Heart left ventricle (tissue), 16 donors: ENCODE measurements at regions not wholly inside any gene's neighbourhood (a gene's known extent, or its start where the extent isn't known, plus 50 kb on each side); places are given as distances from the start of the nearest gene placed in this dataset.

Experiments used
- ATAC-seq, 4 donors: fragments of 200-7000 bp; cut with Tn5 transposase; one replicate each; pipeline ENCODE4 v1.9.1; 2020 to 2022; ENCODE audit warnings: moderate library complexity in 4 of 4, mild to moderate bottlenecking in 3 of 4, moderate number of reproducible peaks in 1 of 4
- DNase-seq, 5 donors: peaks; one replicate each; pipeline ENCODE4 v3.0.0-alpha.2; 2020
- H3K27ac ChIP-seq, 12 donors: fragments of 200-600 bp; sonication (generic) in 4 of 12; one replicate each; pipeline versions ENCODE4 v1.5.0 to v1.8.0; 2016 to 2022; ENCODE audit warnings: mild to moderate bottlenecking in 2 of 12
- H3K27me3 ChIP-seq, 9 donors: fragments of 200-600 bp; sonication (generic) in 2 of 9; one replicate each; pipeline versions ENCODE4 v1.5.1 to v1.8.0; 2016 to 2022; ENCODE audit warnings: mild to moderate bottlenecking in 3 of 9
- H3K36me3 ChIP-seq, 9 donors: fragments of 200-600 bp; sonication (generic) in 2 of 9; one replicate each; pipeline versions ENCODE4 v1.5.0 to v1.8.0; 2018 to 2022; ENCODE audit warnings: mild to moderate bottlenecking in 2 of 9
- H3K4me1 ChIP-seq, 12 donors: fragments of 200-600 bp; sonication (generic) in 4 of 12; one replicate each; pipeline versions ENCODE4 v1.5.0 to v1.8.0; 2016 to 2022; ENCODE audit warnings: mild to moderate bottlenecking in 3 of 12
- H3K4me3 ChIP-seq, 12 donors: fragments of 200-600 bp; sonication (generic) in 4 of 12; one replicate each; pipeline versions ENCODE4 v1.5.0 to v1.8.0; 2017 to 2022; ENCODE audit warnings: mild to moderate bottlenecking in 9 of 12, moderate library complexity in 4 of 12
- H3K9me3 ChIP-seq, 12 donors: fragments of 200-600 bp; sonication (generic) in 4 of 12; one replicate each; pipeline versions ENCODE4 v1.5.0 to v1.8.0; 2016 to 2022; ENCODE audit warnings: mild to moderate bottlenecking in 1 of 12
- POLR2A ChIP-seq, 2 donors: fragments of 450-650 bp; IDR thresholded peaks; one replicate each; pipeline ENCODE4 v1.6.1; 2017; ENCODE audit warnings: antibody characterized with exemption in 2 of 2, mild to moderate bottlenecking in 2 of 2, moderate library complexity in 2 of 2
- WGBS, 4 donors: extraction: QIAGEN DNeasy Blood & Tissue Kit in 2 of 4; methylation state at CpG; one replicate each; pipeline versions ENCODE4 v1.1.5 to v1.1.7; 2013 to 2018; 5-methylcytosine and 5-hydroxymethylcytosine counted together
- intact Hi-C, 10 donors: fragments of 100-400 bp; cut with DNase I; formaldehyde crosslinking; loops; one replicate each; pipeline versions ENCODE4 v1.11.1 to v1.14.2; 2022
- TF ChIP-seq, protein P1 (sequence below), 12 donors: fragments of 200-600 bp; sonication (generic) in 4 of 12; IDR thresholded peaks; one replicate each; pipeline versions ENCODE4 v1.5.0 to v1.8.0; 2018 to 2022; ENCODE audit warnings: antibody characterized with exemption in 12 of 12, mild to moderate bottlenecking in 5 of 12
- donor health status: ischemic (EF 13 %, LVEDD 7.1; RV severe dilation, severe dysfunction).
- donor health status: healthy with polysubstance abuse.
- donor health status: DM: no; HTN: yes; CAD: no.
- donor health status: DM: no; HTN: no; CAD: no.
- donor health status: ischemic (EF 25% LVEDD 6.9; RV normal size, moderate dysfunction).
- donor health status: ischemic (EF 25% LVEDD 5.7; RV mildly dilated, moderate dysfunction).
- donor health status: healthy.
- donor health status: DM: yes; HTN: yes; CAD: no.
- donor health status: ischemic (EF 35%, LVEDD 5.7; RV mildly dilated, moderate dysfunction).
- donor health status: nonischemic (EF 11% LVEDD 7.7; RV severe dilation, severe dysfunction).
- donor health status: DM: yes; HTN: yes; CAD: no.
- donor health status: PGD.
- donor health status: ischemic (EF 29% LVEDD 5.4; RV normal size, mild dysfunction).
- donor health status: nonischemic (EF 23%, LVEDD 6.1; RV moderate dilation, normal function).

- Histone ChIP-seq H3K4me3 (no peak overlapping the region), H3K9me3 (no peaks in the 10 kb centered on the region), H3K4me1 (peaks cover 0 to 63% (median 30%) of the 10 kb centered on the region in 12 donors), H3K27me3 (no peaks in the 10 kb centered on the region), H3K27ac (no peak overlapping the region), H3K36me3 (peaks cover 0 to 38% (median 8%) of the 10 kb centered on the region in 9 donors)
- no peak for ATAC-seq
- TF ChIP-seq, protein P1, sequence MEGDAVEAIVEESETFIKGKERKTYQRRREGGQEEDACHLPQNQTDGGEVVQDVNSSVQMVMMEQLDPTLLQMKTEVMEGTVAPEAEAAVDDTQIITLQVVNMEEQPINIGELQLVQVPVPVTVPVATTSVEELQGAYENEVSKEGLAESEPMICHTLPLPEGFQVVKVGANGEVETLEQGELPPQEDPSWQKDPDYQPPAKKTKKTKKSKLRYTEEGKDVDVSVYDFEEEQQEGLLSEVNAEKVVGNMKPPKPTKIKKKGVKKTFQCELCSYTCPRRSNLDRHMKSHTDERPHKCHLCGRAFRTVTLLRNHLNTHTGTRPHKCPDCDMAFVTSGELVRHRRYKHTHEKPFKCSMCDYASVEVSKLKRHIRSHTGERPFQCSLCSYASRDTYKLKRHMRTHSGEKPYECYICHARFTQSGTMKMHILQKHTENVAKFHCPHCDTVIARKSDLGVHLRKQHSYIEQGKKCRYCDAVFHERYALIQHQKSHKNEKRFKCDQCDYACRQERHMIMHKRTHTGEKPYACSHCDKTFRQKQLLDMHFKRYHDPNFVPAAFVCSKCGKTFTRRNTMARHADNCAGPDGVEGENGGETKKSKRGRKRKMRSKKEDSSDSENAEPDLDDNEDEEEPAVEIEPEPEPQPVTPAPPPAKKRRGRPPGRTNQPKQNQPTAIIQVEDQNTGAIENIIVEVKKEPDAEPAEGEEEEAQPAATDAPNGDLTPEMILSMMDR (IDR thresholded peaks at IDR 0.05) = no peak
- TF ChIP-seq POLR2A (IDR thresholded peaks at IDR 0.05) = no peak
- WGBS, 4 donors = 87 to 97% (median 88%) methylated on average over 4 of the region's 4 CpGs
- intact Hi-C loops = loop anchor here in 6 of 10 donors (5.0 to 10.0 kb wide), 2 partner anchors 91 to 93 kb away; a partner anchor contains a TSS
- no peak for DNase-seq
Observed at GRCh38 chr18:46265196-46266156, 161.3 kb downstream of the HAUS1 start.

DNA sequence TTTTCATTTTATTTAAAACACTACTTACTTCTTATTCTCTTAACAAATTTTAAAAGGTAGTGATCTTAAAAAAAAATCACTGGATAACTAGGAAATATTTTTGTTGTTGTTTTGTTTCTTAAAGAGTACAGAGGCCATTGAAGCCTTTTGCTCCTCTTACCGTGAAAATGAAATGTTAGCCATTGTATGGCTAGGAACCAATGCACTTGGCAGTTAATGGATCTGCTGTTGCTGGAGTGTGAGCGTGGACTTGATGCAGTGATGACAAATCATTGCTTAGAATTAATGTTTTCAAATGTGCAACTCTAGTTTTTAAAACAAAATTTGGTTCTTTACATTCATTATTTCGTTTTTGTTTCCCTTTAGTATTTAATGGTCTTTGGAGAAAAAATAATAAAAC lies 162.3 kb downstream of the HAUS1 start:
- ATAC-seq (no peak), DNase-seq (no peak)
- no peak for TF ChIP-seq POLR2A (IDR thresholded peaks at IDR 0.05)
- Histone ChIP-seq H3K27me3 (no peaks in the 10 kb centered on the region), H3K4me3 (no peak overlapping the region), H3K4me1 (peaks cover 0 to 54% (median 25%) of the 10 kb centered on the region in 12 donors), H3K9me3 (no peaks in the 10 kb centered on the region), H3K27ac (no peak overlapping the region), H3K36me3 (peaks cover 0 to 38% (median 8%) of the 10 kb centered on the region in 9 donors)
- WGBS, 4 donors = 64 to 76% (median 71%) methylated on average over 3 of the region's 3 CpGs
- intact Hi-C loops = loop anchor here in 6 of 10 donors (5.0 to 10.0 kb wide), 2 partner anchors 92 to 94 kb away; a partner anchor contains a TSS

DNA sequence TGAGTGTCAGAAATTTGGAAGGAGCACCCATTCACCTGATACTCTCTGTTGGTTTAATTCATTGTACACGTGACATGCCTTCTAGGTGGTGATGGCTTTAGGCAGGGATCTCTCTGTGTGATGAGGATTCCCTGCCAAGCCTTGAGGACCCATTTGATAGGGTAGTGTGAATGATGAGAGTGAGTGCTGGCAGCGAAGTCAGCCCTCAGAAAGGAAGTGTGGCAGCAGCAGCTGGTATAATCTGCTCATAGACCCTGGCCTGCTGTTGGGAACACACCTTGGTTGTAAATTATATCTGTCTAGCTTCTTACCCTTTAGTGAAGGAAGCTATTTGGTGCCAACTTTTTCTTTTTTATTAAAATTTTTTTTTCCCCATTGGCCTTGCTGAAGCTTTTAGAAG lies 164.5 kb downstream of the HAUS1 start:
- peak; percentile 92 to 98 (median 95) for ATAC-seq

DNA sequence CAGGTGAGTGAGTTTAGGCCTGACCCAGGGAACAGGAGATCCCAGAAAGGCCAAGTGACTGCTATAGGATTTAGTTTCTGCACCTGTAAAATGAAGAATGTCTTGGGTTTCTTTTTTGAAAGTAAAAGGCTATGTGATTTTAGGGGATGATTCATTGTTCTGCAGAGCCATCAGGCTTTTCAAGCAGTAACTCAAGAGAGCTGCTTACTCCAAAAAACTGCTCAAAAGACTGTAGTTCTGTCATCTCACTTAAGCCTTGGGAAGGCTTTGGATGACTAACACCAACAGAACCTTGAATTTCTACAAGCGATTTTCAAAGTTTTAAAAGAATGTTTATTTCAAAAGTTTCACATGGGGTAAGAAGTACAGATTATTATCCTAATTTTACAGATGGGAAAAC lies 165.1 kb downstream of the HAUS1 start:
- TF ChIP-seq, protein P1 (IDR thresholded peaks at IDR 0.05) = no peak
- TF ChIP-seq POLR2A (IDR thresholded peaks at IDR 0.05) = no peak
- DNase-seq = no peak

More for the DNA sequence above, 164.5 kb downstream of the HAUS1 start:
- peaks cover 0 to 28% (median 0%) of the 10 kb centered on the region in 9 donors for H3K36me3 ChIP-seq
- H3K27me3 ChIP-seq = no peaks in the 10 kb centered on the region
- peak in 4 of 5 donors; percentile 51 to 82 (median 63) for DNase-seq
- no peaks in the 10 kb centered on the region for H3K9me3 ChIP-seq
- H3K4me3 ChIP-seq = no peak overlapping the region
- intact Hi-C loops = loop anchor here in 6 of 10 donors (5.0 to 10.0 kb wide), 2 partner anchors 94 to 96 kb away; a partner anchor contains a TSS
- TF ChIP-seq POLR2A (IDR thresholded peaks at IDR 0.05) = no peak
- TF ChIP-seq, protein P1 (IDR thresholded peaks at IDR 0.05) = no peak
- WGBS, 4 donors = 27 to 70% (median 53%) methylated on average over 2 of the region's 2 CpGs
- no peak overlapping the region for H3K27ac ChIP-seq
- peaks cover 0 to 34% (median 15%) of the 10 kb centered on the region in 12 donors for H3K4me1 ChIP-seq

More for the DNA sequence above, 165.1 kb downstream of the HAUS1 start:
- intact Hi-C loops = loop anchor here in 6 of 10 donors (5.0 to 10.0 kb wide), 2 partner anchors 94 to 97 kb away; a partner anchor contains a TSS
- Histone ChIP-seq H3K9me3 (no peaks in the 10 kb centered on the region), H3K4me3 (no peak overlapping the region), H3K27me3 (no peaks in the 10 kb centered on the region), H3K36me3 (peaks cover 0 to 22% (median 0%) of the 10 kb centered on the region in 9 donors), H3K4me1 (peaks cover 0 to 28% (median 9%) of the 10 kb centered on the region in 12 donors), H3K27ac (peak overlapping the region in 1 of 12 donors; percentile 13)
- WGBS, 4 donors = 88 to 100% (median 97%) methylated on average over 1 of the region's 1 CpG
- ATAC-seq = no peak
